ENCODE measurements at regions not wholly inside any gene's neighbourhood (a gene's known extent, or its start where the extent isn't known, plus 50 kb on each side); places are given as distances from the start of the nearest gene placed in this dataset.
"Not testable (repeated sequence)": the region's sequence is repeated elsewhere in the genome, so short reads cannot be mapped to it uniquely, and the experiment has no call there.

- no peaks in the 10 kb centered on the region for H3K27me3 ChIP-seq (ENCODE audit: control insufficient read depth, insufficient read depth, low read length)
- H3K4me3 ChIP-seq (ENCODE audit: insufficient read depth, low read depth, low read length): no peak overlapping the region
- DNase-seq: no peak
- H3K36me3 ChIP-seq (replicated peaks; ENCODE audit: control insufficient read depth, insufficient read depth, low read length): no peaks in the 10 kb centered on the region
Measured at GRCh38 chr4:43089730-43090129, 197.2 kb downstream of the GRXCR1 start.

DNA sequence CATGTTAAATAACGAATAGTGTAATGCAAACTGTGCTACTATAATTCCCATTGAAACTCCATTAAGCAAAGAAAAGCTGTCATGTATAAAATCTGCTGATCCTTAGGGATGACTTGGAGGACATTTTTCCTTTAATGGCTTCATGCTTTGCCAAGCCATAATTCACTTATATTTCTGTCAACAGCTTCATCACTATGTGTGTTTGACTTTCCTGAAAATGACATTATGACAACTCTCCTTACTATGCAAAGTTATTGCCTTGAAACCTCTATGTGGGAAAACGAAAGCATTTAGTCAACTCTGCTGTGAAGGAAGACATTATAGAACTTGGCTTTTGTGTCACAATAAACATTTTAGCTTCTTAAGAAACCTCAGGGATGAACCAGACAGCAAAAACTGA lies 210.5 kb downstream of the GRXCR1 start:
- H3K4me3 ChIP-seq (ENCODE audit: insufficient read depth, low read depth, low read length): no peak overlapping the region
- no peaks in the 10 kb centered on the region for H3K36me3 ChIP-seq (replicated peaks; ENCODE audit: control insufficient read depth, insufficient read depth, low read length)
- H3K27me3 ChIP-seq (ENCODE audit: control insufficient read depth, insufficient read depth, low read length): no peaks in the 10 kb centered on the region

DNA sequence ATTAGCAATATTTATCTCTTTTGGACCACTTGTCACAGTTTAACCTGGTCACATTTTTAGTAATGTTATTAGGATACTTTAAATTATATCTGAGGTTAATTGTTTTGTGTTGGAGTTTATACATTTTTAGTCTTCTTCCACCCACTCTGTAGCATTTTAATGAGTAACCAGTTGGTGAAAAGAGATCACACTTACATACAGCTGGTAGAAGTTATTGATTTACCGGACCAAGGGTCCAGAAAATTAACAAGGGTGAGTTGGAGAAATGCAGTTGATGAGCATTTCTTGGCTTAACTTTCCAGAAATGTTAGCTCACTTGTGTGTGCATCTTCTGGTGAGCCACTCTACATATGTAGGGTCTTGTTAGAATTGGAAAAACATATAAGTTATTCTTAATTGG lies 219.6 kb downstream of the GRXCR1 start:
- Histone ChIP-seq H3K4me3 (ENCODE audit: insufficient read depth, low read depth, low read length) (no peak overlapping the region), H3K36me3 (replicated peaks; ENCODE audit: control insufficient read depth, insufficient read depth, low read length) (no peaks in the 10 kb centered on the region), H3K27me3 (ENCODE audit: control insufficient read depth, insufficient read depth, low read length) (no peaks in the 10 kb centered on the region)
- no peak for DNase-seq

More for the DNA sequence above, 210.5 kb downstream of the GRXCR1 start:
- DNase-seq: no peak

- Histone ChIP-seq H3K4me3 (ENCODE audit: insufficient read depth, low read depth, low read length) (no peak overlapping the region), H3K27me3 (ENCODE audit: control insufficient read depth, insufficient read depth, low read length) (no peaks in the 10 kb centered on the region)
- no peak for DNase-seq
Measured at GRCh38 chr4:43113196-43113595, 220.7 kb downstream of the GRXCR1 start.

GRCh38 chr4:43126595-43126994 lies 234.1 kb downstream of the GRXCR1 start:
- no peaks in the 10 kb centered on the region for H3K27me3 ChIP-seq (ENCODE audit: control insufficient read depth, insufficient read depth, low read length)
- no peak for DNase-seq
- no peaks in the 10 kb centered on the region for H3K36me3 ChIP-seq (replicated peaks; ENCODE audit: control insufficient read depth, insufficient read depth, low read length)
- no peak overlapping the region for H3K4me3 ChIP-seq (ENCODE audit: insufficient read depth, low read depth, low read length)

More at GRCh38 chr4:43113196-43113595, 220.7 kb downstream of the GRXCR1 start:
- H3K36me3 ChIP-seq (replicated peaks; ENCODE audit: control insufficient read depth, insufficient read depth, low read length): no peaks in the 10 kb centered on the region

- no peak overlapping the region for H3K4me3 ChIP-seq (ENCODE audit: insufficient read depth, low read depth, low read length)
- no peaks in the 10 kb centered on the region for H3K27me3 ChIP-seq (ENCODE audit: control insufficient read depth, insufficient read depth, low read length)
- DNase-seq: no peak
- no peaks in the 10 kb centered on the region for H3K36me3 ChIP-seq (replicated peaks; ENCODE audit: control insufficient read depth, insufficient read depth, low read length)
Measured at GRCh38 chr4:43130228-43131021, 237.9 kb downstream of the GRXCR1 start.

DNA sequence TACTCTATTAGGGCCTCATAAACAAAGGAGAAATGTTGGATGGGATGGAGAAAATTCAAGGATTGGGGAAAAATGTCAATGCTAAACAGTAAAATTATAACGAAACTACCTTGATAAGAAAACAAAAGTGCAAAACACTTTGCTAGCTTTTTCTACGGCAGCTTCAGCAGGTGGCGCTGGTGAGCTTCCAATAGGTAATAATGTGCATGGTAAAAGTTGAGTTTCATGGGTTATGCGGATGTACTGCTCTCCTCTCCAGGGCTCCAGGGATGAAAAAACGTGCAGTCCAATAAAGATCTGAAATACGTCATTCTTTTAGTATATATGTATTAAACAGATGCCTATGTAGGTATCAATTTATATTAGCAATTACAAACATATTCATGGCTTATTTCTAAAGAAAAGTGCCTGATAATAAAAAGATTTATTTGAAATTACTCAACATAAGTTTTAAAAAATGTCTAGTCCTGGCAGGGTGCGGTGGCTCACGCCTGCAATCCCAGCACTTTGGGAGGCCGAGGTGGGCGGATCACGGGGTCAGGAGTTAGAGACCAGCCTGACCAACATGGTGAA lies 239.6 kb downstream of the GRXCR1 start:
- Histone ChIP-seq H3K27me3 (ENCODE audit: control insufficient read depth, insufficient read depth, low read length) (no peaks in the 10 kb centered on the region), H3K4me3 (ENCODE audit: insufficient read depth, low read depth, low read length) (no peak overlapping the region), H3K36me3 (replicated peaks; ENCODE audit: control insufficient read depth, insufficient read depth, low read length) (no peaks in the 10 kb centered on the region)
- DNase-seq: peak; percentile 8

GRCh38 chr4:43133566-43133965 lies 241.1 kb downstream of the GRXCR1 start:
- H3K4me3 ChIP-seq (ENCODE audit: insufficient read depth, low read depth, low read length): no peak overlapping the region
- no peaks in the 10 kb centered on the region for H3K27me3 ChIP-seq (ENCODE audit: control insufficient read depth, insufficient read depth, low read length)
- DNase-seq: no peak
- no peaks in the 10 kb centered on the region for H3K36me3 ChIP-seq (replicated peaks; ENCODE audit: control insufficient read depth, insufficient read depth, low read length)

DNA sequence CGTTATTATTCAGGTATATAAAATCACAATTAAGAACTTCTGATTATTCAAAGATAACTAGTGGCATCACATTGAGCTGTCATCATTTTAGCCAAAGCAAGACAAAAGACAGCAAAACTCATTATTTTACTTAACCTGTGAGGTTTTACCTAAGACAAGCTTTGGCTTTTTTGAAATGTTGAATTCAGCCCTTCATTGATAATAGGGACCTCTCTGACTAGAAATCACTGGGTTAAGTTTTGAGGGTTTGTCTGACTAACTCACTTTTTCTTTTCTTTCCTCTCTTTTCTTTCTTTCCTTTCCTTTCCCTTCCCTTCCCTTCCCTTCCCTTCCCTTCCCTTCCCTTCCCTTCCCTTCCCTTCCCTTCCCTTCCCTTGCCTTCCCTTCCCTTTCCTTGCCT lies 244.2 kb downstream of the GRXCR1 start:
- no peaks in the 10 kb centered on the region for H3K27me3 ChIP-seq (ENCODE audit: control insufficient read depth, insufficient read depth, low read length)
- no peaks in the 10 kb centered on the region for H3K36me3 ChIP-seq (replicated peaks; ENCODE audit: control insufficient read depth, insufficient read depth, low read length)
- no peak overlapping the region for H3K4me3 ChIP-seq (ENCODE audit: insufficient read depth, low read depth, low read length)
- no peak for DNase-seq

DNA sequence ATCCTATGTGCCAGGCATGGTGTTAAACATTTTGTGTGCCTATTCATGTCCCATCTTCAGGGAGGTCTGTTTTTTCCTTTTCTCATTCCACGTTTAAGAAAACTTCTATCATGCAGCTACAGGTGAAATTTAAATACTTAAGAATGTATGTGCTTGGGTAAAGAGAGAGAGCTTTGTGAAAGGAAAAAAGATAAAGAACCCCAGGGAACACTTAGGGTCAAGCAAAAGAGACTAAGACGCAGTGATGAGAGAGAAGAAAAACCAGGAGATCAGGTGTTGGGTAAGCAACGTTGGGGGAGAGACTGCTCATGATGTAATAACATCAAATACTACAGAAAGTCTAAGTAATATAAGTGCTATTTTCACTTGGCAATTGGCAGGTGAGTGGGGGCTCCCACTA lies 253.7 kb downstream of the GRXCR1 start:
- no peak for DNase-seq
- no peaks in the 10 kb centered on the region for H3K27me3 ChIP-seq (ENCODE audit: control insufficient read depth, insufficient read depth, low read length)
- H3K36me3 ChIP-seq (replicated peaks; ENCODE audit: control insufficient read depth, insufficient read depth, low read length): no peaks in the 10 kb centered on the region
- H3K4me3 ChIP-seq (ENCODE audit: insufficient read depth, low read depth, low read length): no peak overlapping the region

DNA sequence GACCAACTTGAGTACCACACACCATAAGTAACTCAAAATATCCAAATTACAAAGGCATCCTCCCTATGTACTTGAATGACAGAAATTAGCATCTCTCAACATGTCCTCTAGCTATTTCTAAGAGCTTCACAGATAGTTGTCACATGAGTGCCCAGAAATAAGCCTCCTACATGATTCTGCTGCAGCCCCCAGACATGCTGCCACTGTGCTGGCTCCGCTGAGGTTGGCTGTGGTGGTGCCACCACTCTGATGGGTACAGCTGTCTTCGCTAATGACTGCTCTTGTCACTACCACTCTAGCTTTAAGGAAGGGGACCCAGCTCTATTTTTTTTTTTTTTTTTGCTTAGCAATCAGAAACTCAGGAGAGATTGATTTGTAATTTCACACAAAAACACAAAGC lies 256.0 kb downstream of the GRXCR1 start:
- H3K27me3 ChIP-seq (ENCODE audit: control insufficient read depth, insufficient read depth, low read length): no peaks in the 10 kb centered on the region
- no peak for DNase-seq
- no peaks in the 10 kb centered on the region for H3K36me3 ChIP-seq (replicated peaks; ENCODE audit: control insufficient read depth, insufficient read depth, low read length)
- no peak overlapping the region for H3K4me3 ChIP-seq (ENCODE audit: insufficient read depth, low read depth, low read length)

DNA sequence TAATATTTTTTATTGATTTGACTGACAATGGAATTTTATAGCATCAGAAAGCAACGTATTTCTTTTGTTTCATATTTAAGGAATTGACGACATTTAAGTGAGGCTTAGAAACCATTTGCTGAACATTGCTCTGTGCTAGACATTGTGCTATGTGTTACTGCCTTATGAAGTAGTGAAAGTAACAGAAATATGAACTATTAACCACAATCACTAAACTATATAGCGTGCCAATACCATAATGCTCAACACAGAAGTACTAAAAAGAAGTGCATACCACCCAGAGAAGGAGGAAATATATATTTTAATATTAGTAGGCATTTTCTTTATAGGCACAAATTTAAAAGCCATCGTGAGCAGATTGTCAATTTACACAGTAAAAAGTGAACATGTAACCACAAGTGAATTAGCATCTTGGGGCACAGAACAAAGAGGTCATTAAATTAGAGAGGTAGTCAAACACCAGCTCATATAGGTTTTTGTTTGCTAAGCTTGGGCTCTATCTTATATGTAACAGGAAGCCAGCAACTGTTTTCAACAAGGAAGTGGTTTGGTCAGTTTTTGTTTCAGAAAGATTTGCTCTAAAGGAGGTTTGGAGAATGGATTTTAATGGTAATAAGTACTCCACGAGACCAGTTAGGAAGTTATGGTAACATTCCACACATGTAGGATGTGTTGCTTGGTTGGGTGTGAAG lies 270.7 kb downstream of the GRXCR1 start:
- DNase-seq: no peak
- Histone ChIP-seq H3K4me3 (ENCODE audit: insufficient read depth, low read depth, low read length) (no peak overlapping the region), H3K27me3 (ENCODE audit: control insufficient read depth, insufficient read depth, low read length) (no peaks in the 10 kb centered on the region), H3K36me3 (replicated peaks; ENCODE audit: control insufficient read depth, insufficient read depth, low read length) (no peaks in the 10 kb centered on the region)

GRCh38 chr4:43189741-43190140 lies 297.2 kb downstream of the GRXCR1 start:
- H3K4me3 ChIP-seq (ENCODE audit: insufficient read depth, low read depth, low read length): no peak overlapping the region
- H3K27me3 ChIP-seq (ENCODE audit: control insufficient read depth, insufficient read depth, low read length): no peaks in the 10 kb centered on the region
- no peak for DNase-seq

DNA sequence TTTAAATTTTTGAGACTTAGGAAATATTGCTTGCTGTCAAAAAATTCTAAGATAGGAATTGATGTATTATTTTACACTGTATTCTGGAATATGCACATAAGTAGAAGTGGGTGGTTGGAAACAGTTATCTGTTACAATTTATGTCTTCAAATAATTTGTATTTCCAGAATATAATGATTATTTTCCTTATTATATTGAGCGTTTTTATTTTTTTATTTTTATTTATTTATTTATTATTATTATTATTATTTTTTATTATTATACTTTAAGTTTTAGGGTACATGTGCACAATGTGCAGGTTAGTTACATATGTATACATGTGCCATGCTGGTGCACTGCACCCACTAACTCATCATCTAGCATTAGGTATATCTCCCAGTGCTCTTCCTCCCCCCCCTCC lies 320.1 kb downstream of the GRXCR1 start:
- DNase-seq; H3K27me3 ChIP-seq (ENCODE audit: control insufficient read depth, insufficient read depth, low read length); H3K36me3 ChIP-seq (replicated peaks; ENCODE audit: control insufficient read depth, insufficient read depth, low read length); H3K4me3 ChIP-seq (ENCODE audit: insufficient read depth, low read depth, low read length): not testable (repeated sequence)

More at GRCh38 chr4:43189741-43190140, 297.2 kb downstream of the GRXCR1 start:
- no peaks in the 10 kb centered on the region for H3K36me3 ChIP-seq (replicated peaks; ENCODE audit: control insufficient read depth, insufficient read depth, low read length)

DNA sequence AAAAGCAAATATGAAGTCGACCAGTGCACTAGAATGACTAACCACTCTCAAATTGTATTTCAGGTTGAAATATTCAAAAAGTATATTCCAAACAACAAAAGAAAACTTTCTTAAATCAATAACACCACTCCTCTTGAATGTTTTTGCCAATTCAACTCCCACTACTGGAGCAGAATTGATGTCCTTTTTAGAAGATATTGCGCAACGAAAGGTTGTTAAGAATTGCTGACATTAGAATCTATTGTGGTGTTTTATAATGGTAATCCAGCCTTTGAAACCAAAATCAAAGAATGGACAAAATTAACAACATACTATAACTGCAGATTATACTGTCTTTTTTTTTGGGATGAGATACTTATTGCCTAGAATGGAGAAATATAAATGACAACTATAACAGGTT lies 331.3 kb downstream of the GRXCR1 start:
- Histone ChIP-seq H3K4me3 (ENCODE audit: insufficient read depth, low read depth, low read length) (no peak overlapping the region), H3K27me3 (ENCODE audit: control insufficient read depth, insufficient read depth, low read length) (no peaks in the 10 kb centered on the region), H3K36me3 (replicated peaks; ENCODE audit: control insufficient read depth, insufficient read depth, low read length) (no peaks in the 10 kb centered on the region)
- DNase-seq: no peak

Measured in H7 (cell line).